Stimulated activated CD8-positive, alpha-beta memory T cell treated with anti-CD3 and anti-CD28 coated beads, Interleukin-4, amount 100 ng/mL, for 48 hours (primary cell): ENCODE measurements at regions not wholly inside any gene's neighbourhood (a gene's known extent, or its start where the extent isn't known, plus 50 kb on each side); places are given as distances from the start of the nearest gene placed in this dataset.

Source experiments
- DNase-seq: peaks from one replicate; pipeline ENCODE4 v3.0.0-alpha.2; 2020

- DNase-seq, result no peak
Observed at GRCh38 chr6:16974704-16975359, 127.0 kb upstream of the STMND1 start.

GRCh38 chr6:16974387-16974673 is 127.5 kb upstream of the STMND1 start:
- no peak for DNase-seq

- DNase-seq, result no peak
Observed at GRCh38 chr6:16973545-16974386, 128.1 kb upstream of the STMND1 start.

DNA sequence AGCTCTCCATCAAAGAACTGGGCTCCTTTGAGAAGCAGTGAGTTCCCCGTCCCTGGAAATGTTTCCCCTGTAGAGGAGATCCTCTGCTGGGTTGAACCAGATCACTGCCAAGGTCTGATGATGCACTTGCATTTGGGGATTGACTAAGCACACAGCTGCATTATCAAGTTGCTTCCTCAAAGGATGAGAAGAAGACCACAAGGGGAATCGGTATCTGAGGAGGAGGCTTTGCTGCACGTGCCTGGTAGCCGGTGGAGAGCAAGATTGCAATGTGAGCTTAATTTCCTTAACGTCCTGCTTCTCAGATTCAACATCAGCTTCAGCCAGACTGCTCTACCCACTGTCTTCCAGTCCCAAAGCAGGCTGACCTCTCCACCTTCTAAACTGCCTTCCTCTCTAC is 128.8 kb upstream of the STMND1 start:
- DNase-seq, result no peak

DNA sequence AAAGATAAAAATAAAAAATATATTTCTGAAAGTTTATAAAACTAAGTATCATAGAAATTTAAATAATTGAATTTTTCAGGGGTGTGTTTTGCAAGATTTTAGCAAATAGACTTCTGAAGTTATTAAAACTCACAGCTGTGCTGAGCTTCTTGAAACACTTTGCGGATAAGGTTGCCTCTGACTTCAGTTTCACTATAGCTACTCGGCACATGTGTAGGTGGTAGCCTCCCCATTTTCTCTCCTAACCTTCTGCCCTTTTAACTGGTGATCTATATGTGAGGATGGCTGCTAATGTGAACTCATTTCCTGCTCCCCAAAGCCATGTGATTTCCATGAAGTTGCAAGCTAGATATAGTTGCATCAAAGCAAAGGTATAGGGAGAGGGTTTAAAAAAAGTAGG is 129.3 kb upstream of the STMND1 start:
- DNase-seq, result no peak

DNA sequence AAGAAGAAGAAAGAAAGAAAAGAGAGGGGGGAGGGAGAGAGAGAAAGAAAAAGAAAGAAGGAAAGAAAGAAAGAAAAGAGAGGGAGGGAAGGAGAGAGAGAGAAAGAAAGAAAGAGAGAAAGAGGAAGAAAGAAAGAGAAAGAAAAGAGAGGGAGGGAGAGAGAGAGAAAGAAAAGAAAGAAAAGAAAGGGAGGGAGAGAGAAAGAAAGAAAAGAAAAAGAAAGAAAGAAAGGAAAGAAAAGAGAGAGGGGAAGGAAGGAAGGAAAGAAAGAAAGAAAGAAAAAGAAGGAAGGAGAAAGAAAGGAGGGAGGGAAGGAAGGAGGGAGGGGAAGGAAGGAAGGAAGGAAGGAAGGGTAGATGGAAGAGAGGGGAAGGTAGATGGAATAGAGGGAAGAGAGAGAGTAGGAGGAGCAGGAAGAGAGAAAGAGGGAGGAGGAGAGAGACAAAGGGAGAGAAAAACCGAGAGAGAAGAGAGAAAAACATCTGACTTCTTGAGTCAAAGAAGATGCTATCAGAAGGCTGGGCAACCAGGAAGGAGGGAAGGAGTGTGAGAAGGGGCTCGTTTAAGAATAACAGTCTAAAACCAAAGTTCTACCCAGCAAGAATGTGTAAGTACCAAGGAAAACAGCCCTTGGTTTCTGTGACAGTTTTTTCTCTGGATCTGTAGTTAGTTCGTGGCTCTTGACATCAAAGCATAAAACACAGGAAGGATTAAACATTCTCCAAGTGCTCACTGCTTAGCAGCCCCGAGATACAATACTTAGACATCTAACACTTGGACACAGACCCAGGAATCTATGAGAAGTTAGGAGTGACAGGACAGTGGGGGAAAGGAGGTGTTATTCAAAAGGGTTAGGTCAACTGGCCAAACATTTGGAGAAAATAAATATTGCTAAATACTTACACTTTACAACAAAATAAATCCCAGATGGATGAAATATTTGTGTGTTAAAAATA is 131.9 kb upstream of the STMND1 start:
- no peak for DNase-seq

- no peak for DNase-seq
Observed at GRCh38 chr6:16968101-16968500, 133.7 kb upstream of the STMND1 start.

- no peak for DNase-seq
Observed at GRCh38 chr6:16967470-16967817, 134.4 kb upstream of the STMND1 start.

DNA sequence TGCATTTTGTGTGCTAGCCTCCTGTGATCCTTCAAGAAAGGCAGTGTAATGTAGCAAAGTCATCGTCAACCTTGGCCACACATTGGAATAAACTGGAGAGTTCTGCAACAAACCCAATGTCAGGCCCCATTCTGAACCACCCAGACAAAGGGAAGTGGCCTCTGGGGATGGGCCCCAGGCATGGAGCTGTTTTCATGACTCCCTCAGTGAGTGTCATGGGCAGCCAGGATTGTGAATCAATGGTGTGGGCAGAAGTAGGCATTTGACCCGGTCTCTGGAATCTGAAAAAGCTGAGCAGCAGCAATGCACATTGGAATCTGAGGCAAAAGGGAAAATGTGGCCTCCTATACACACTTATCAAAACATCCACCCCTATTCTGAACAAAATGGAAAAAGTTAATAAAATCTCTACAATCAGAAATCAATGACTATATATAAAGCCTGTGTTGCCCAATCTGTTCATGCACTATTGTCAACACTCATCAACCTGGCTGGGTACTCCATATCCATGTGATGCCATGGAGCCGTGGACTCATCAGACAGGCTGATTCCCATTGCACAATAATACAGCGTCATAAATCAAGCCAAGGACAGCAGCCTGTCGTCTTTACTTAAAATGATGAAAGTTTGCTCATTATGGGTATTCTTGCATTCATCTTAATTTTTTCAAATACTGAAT is 134.9 kb upstream of the STMND1 start:
- DNase-seq, result no peak

- no peak for DNase-seq
Observed at GRCh38 chr6:16965689-16966088, 136.2 kb upstream of the STMND1 start.

- DNase-seq, result peak; percentile 81
Observed at GRCh38 chr6:16964553-16965499, 137.0 kb upstream of the STMND1 start.

DNA sequence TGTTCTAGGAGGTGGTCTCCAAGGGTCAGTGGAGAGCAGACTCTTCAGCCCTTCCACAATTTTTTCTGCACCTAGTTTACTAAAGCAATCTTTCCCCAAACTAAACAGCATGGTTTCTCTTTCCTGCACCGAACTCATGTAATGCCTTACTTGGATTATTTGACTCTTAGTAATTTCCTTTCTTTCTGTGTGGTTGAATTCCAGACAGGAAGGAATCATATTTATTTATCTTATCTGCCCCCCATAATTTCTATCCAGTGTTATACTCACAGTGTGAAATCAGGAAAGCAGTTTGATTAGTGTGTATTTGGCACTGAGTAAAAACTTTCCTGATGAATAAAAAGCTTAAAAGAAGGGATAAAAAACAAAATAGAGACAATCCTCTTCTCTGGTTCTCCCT is 140.3 kb upstream of the STMND1 start:
- DNase-seq, result no peak

GRCh38 chr6:16959789-16960188 is 142.1 kb upstream of the STMND1 start:
- DNase-seq, result no peak

DNA sequence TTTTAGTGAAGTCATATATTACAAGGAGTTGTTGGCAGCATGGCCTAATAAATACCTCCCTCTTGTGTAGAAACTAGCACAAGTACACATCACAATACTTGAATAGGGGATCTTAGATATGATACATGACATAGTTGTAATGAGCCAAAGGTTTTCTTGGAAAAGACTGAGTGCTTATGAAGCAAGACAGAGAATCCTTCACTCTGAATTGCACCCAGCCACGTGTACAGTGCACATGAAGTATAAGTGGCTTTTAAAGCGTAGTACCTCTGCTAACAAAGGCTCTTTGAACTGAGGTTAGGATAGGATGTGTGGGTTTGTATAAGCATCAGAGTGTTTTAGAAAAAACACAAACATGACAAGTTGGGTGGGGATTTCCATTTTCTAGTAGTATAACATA is 145.5 kb upstream of the STMND1 start:
- no peak for DNase-seq

- DNase-seq, result no peak
Observed at GRCh38 chr6:16955899-16956298, 146.0 kb upstream of the STMND1 start.

DNA sequence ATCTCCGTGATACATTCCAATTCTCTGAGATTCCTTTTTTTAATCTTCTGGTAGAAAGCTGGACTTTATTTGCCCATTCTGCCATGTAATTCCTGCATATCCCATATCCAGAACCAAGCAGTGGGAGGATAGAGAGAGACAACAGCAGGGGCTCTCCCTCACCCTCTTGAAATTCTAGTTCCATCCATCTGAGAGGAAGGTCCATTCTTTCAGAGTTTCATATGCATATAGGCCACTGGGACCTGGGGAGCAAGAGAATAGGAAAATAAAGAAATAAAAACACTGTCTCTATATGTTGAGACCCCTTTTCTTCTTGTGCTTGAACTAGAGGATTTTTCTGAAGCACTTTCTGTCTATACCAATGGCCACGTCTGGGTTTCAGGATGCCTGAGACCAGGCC is 147.9 kb upstream of the STMND1 start:
- DNase-seq, result no peak

DNA sequence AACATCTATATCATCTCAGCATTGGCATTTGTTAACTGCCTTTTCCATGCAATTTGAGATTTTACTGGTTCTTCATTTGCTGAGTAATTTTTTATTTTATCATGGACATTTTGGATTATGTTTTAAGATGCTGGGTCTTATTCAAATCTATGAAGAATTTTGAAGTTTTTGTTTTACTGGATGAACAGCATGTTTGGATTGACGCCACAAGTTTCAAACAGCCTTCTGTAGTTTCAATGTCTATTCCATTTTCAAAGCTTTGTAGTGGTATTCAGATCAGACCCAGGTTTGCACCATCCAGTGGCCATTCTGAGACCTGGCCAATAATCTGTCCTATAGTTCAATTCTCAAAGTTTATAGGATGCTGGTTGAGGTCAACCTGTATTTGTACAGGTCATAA is 148.4 kb upstream of the STMND1 start:
- DNase-seq, result no peak

GRCh38 chr6:16950825-16951495 is 150.9 kb upstream of the STMND1 start:
- DNase-seq, result no peak

DNA sequence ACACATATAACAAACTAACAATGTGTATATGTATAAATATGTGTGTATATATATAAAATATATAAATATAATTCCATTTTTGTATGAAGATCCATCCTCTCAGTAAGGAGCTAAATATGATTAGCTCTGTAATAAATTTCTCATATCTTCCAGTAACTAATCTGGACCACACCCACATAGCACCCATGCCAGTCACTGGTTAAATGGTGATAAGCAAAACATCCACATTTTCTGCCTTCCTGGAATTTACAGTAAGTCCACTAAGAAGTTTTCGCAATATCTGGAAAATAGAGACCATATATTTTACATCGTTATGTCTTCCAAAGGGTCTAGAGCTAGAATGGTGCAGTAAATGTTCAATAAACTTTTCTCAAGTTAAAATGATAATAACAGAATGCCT is 151.5 kb upstream of the STMND1 start:
- no peak for DNase-seq

- no peak for DNase-seq
Observed at GRCh38 chr6:16949716-16950115, 152.1 kb upstream of the STMND1 start.

DNA sequence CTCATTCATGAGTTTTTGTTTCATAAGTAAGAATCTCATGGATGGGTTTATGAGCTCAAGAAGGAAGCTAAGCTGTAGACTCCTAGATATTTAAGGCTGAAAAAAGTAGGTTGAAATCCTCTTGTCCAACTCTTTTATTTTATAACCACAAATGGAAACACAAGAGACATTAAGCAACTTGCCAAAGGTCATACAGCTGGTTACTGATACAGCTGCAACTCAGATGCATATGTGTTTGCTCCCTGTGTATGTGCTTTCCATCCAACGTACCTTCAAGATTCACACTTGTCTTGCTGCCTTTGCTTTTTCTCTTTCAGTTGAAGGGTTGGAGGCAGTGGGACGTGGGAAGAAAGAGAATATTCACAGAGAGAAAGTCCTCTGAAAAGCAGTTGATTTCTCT is 153.5 kb upstream of the STMND1 start:
- DNase-seq, result no peak
